ENCODE measurements at regions not wholly inside any gene's neighbourhood (a gene's known extent, or its start where the extent isn't known, plus 50 kb on each side); places are given as distances from the start of the nearest gene placed in this dataset.

- no peak for DNase-seq
Measured at GRCh38 chr21:22573834-22574233, 1575.6 kb downstream of the NCAM2 start.

GRCh38 chr21:22575165-22575584 is 1577.0 kb downstream of the NCAM2 start:
- DNase-seq, result peak; percentile 8

- DNase-seq, result no peak
Measured at GRCh38 chr21:22579741-22580140, 1581.5 kb downstream of the NCAM2 start.

GRCh38 chr21:22582026-22582425 is 1583.8 kb downstream of the NCAM2 start:
- DNase-seq, result no peak

- no peak for DNase-seq
Measured at GRCh38 chr21:22584308-22584707, 1586.1 kb downstream of the NCAM2 start.

GRCh38 chr21:22585558-22585957 is 1587.3 kb downstream of the NCAM2 start:
- no peak for DNase-seq

- DNase-seq, result no peak
Measured at GRCh38 chr21:22597660-22598255, 1599.5 kb downstream of the NCAM2 start.

GRCh38 chr21:22609802-22610201 is 1611.6 kb downstream of the NCAM2 start:
- no peak for DNase-seq

DNA sequence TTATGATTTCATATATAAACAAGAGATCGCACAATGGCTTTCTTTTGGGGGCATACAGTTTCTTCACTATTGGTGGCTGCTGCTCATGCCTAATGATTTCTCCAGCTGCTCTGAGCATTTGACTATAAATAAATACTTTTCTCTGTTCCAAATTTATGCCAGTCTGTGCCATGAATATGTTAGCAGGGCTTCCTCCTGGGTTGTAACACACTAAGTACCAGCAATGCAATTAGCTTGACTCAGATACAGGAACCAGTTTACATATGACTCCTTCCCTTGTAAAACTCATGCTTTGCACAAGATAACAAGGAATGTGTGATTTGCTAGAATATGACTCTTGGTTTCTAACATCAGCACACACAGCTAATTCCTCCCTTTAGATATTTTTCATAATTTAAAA is 1629.7 kb downstream of the NCAM2 start:
- no peak for DNase-seq

DNA sequence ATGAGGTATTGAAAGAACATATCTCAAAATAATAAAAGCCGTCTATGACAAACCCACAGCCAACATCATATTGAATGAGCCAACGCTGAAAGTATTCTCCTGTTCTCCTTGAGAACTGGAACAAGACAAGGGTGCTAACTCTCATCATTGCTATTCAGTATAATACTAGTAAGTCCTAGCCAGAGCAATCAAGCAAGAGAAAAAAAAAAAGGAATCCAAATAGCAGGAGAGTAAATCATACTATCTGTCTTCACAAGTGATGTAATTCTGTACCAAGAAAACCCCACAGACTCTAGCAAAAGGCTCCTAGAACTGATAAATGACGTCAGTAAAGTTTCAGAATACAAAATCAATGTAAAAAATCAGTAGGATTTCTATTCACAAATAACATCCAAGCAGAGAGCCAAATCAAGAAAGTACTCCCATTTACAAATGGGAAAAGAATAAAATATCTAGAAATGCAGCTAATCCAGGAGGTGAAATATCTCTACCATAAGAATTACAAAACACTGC is 1632.8 kb downstream of the NCAM2 start:
- no peak for DNase-seq

DNA sequence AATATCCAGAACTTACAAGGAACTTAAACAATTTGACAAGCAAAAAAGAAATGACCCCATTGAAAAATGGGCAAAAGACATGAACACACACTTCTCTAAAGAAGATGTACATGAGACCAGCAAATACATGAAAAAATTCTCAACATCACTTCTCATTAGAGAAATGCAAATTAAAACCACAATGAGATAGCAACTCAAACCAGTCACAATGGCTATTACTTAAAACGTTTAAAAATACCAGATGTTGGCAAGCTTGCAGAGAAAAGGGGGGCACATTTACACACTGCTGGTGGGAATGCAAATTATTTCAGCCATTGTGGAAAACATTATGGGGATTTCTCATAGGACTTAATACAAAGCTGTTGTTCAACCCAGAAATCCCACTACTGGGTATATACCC is 1634.0 kb downstream of the NCAM2 start:
- no peak for DNase-seq

DNA sequence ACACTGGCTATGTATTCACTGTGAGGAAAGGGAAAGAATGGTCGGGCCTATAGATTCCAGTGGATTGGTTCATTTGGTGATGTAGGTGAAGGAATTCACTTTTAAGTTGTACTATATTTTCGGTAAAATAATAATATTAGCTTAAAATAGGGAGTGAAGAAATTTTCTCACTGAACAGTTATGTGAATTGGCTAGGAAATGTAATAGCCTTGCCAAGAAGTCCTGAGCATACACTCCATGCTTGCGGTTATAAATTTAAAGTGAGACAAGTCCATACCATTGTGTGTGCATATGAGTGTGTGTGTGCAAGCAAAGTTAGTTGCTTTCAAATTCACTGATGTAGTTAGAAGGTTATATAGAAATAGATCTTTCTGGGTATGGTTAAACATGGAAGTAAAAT is 1651.0 kb downstream of the NCAM2 start:
- no peak for DNase-seq

- no peak for DNase-seq
Measured at GRCh38 chr21:22650226-22650625, 1652.0 kb downstream of the NCAM2 start.

GRCh38 chr21:22657781-22658180 is 1659.6 kb downstream of the NCAM2 start:
- no peak for DNase-seq

DNA sequence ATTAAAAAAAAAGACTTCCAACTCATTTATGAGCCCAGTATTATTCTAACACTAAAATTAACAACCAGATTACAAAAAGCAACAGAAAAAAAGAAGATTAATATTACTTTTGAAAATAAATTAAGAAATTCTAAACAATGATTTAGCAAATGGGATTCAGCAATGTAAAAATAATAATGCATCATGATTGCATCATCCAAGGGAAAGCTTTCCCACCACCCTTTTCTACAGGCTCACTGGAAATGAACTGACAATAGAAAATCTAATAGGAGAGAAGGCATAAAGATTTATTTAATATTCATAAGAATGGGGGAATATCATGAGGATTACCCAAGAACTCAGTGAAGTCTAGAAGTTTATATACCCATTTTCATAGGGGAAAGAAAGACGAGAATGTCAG is 1671.9 kb downstream of the NCAM2 start:
- no peak for DNase-seq

DNA sequence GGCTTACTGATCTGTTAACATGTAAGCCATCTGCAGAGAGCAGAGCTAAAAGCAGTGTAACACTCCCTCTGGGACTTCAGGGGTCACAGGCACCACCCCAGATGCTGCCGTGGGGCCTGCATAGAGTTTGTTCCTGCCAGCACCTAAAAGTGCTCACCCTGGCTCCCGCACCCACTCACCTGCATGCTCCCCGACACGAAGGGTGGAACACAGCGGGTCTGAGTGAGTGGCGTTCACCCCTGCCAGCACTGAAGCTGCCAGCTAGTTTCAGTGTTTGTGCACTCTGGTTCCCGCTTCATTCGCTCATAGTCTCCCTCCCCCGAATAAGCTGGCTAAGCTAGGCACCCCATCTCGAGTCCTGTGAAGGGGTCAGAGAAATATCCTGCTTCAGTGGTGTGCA is 1681.0 kb downstream of the NCAM2 start:
- DNase-seq, result no peak

DNA sequence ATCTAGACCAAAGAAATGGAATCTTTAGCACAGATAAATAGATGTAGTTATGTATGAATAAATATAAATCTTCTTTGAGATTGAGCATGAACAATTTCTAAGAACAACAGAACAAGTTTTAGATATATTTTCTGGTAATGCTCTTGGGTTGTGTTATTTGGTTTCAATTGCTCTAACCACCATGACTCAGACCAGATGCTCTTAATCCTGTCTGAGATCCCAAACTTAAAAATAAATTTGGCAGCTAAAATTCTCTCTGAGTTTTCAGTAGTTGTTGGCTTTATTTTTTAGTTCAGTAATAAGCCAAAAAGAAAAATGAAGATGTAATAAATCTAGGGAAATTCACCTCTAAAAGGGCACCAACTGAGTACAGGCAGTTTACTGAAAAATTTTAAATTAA is 1693.4 kb downstream of the NCAM2 start:
- DNase-seq, result no peak

DNA sequence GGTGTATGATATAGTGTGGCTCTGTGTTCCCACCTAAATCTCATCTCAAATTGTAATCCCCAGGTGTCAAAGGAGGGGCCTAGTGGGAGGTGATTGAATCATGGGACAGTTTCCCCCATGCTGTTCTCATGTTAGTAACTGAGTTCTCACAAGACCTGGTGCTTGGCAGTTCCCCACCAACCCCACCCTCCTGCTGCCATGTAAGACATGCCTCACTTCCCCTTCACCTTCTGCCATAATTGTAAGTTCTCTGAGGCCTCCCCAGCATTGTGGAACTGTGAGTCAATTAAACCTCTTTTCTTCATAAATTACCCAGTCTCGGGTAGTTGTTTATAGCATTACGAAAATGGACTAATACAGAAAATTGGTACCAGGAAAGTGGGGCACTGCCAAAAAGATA is 1705.3 kb downstream of the NCAM2 start:
- DNase-seq, result no peak

- peak; percentile 3 for DNase-seq
Measured at GRCh38 chr21:22710721-22711120, 1712.5 kb downstream of the NCAM2 start.

GRCh38 chr21:22711636-22712035 is 1713.4 kb downstream of the NCAM2 start:
- DNase-seq, result no peak

GRCh38 chr21:22725436-22725835 is 1727.2 kb downstream of the NCAM2 start:
- no peak for DNase-seq

GRCh38 chr21:22728091-22728490 is 1729.9 kb downstream of the NCAM2 start:
- DNase-seq, result no peak

GRCh38 chr21:22743085-22743484 is 1744.9 kb downstream of the NCAM2 start:
- no peak for DNase-seq

- no peak for DNase-seq
Measured at GRCh38 chr21:22754746-22755145, 1756.5 kb downstream of the NCAM2 start.

GRCh38 chr21:22758478-22758877 is 1760.3 kb downstream of the NCAM2 start:
- no peak for DNase-seq

All from renal pelvis (tissue), 1 donor.